ENCODE measurements at regions not wholly inside any gene's neighbourhood (a gene's known extent, or its start where the extent isn't known, plus 50 kb on each side); places are given as distances from the start of the nearest gene placed in this dataset.

DNA sequence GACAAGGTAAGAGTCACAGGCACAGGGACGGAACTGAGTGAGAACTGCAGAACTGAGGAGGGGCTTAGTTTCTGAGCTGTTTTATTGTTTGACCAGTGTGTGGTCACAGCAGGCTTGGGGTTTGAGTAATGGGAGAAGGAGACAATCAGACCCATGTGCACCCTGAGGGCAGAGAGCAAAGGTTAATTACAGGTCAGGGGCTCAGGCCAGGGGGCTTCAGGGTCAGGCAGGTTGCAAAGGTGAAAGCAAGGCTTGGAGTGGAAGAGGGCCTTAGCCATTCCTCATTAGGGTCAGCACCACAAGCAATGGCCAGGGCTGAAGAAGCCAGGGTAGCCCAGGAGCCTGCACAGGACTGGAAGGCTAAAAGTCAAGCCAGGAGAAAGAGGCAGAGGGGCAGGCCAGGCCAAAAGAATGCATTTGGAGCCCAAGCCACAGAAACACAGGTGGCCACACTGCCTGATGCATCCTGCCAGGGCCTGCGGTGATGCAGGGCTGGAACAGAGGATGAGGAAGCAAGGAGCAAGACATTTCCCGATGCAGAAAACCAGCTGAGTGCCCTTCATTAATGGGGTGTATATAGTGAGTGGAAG, 209.8 kb upstream of the GYPC start:
- no peak for DNase-seq (ENCODE audit: low spot score in 2 of 2)
- H3K4me3 ChIP-seq (ENCODE audit: low read depth, poor library complexity, severe bottlenecking): no peak overlapping the region
- 87 to 93% methylated on average over 3 of the region's 3 CpGs for WGBS, 2 donors
- TF ChIP-seq, protein P1, sequence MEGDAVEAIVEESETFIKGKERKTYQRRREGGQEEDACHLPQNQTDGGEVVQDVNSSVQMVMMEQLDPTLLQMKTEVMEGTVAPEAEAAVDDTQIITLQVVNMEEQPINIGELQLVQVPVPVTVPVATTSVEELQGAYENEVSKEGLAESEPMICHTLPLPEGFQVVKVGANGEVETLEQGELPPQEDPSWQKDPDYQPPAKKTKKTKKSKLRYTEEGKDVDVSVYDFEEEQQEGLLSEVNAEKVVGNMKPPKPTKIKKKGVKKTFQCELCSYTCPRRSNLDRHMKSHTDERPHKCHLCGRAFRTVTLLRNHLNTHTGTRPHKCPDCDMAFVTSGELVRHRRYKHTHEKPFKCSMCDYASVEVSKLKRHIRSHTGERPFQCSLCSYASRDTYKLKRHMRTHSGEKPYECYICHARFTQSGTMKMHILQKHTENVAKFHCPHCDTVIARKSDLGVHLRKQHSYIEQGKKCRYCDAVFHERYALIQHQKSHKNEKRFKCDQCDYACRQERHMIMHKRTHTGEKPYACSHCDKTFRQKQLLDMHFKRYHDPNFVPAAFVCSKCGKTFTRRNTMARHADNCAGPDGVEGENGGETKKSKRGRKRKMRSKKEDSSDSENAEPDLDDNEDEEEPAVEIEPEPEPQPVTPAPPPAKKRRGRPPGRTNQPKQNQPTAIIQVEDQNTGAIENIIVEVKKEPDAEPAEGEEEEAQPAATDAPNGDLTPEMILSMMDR (IDR thresholded peaks at IDR 0.05): no peak
- no peak for TF ChIP-seq POLR2A (IDR thresholded peaks at IDR 0.05)
- intact Hi-C loops (cut with DNase I; ENCODE audit: low total_unique reads): no loop called here

DNA sequence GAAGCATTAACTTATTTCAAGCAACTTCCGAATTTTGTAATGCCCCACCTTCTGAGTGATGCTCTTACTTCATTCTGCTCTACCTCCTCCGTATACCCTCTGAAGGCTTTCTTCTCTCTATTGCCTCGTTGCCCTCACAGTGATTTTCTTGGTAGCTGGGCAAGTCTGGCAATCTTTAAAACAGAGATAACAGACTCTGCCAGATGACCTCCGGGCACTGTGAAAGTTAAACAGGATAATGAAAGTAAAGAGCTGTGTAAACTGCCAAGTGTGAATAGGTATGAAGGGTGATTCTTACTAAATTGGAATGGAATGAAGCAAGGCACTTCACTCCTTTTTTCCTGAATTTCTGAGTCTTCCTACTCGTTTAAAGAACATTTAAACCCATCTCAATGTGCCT, 207.3 kb upstream of the GYPC start:
- intact Hi-C loops (cut with DNase I; ENCODE audit: low total_unique reads): no loop called here
- 31 to 38% methylated on average over 5 of the region's 5 CpGs for WGBS, 2 donors
- DNase-seq (ENCODE audit: low spot score in 2 of 2): no peak
- no peak overlapping the region for H3K4me3 ChIP-seq (ENCODE audit: low read depth, poor library complexity, severe bottlenecking)
- TF ChIP-seq, protein P1 (IDR thresholded peaks at IDR 0.05): no peak

DNA sequence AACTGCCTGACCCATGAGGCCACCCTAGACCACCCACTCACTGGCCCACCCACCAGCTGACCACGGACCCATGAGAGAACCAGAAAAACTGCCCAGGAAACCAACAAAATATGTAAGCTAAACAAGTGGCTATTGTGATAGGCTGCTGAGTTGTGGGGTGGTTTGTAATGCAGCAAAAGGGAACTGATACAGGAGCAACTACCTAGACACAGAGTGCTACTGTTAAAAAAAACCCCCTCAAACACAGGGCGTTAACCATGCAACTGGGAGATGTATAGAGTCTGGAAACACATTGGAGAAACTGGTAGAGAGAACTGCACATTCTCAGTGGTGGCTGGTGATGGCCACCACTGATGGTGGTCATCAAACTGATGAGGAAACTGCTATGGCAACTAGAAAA, 206.3 kb upstream of the GYPC start:
- no peak for TF ChIP-seq POLR2A (IDR thresholded peaks at IDR 0.05)
- TF ChIP-seq, protein P1 (IDR thresholded peaks at IDR 0.05): no peak
- intact Hi-C loops (cut with DNase I; ENCODE audit: low total_unique reads): no loop called here
- 67 to 68% methylated on average over 2 of the region's 2 CpGs for WGBS, 2 donors
- DNase-seq (ENCODE audit: low spot score in 2 of 2): no peak
- no peak overlapping the region for H3K4me3 ChIP-seq (ENCODE audit: low read depth, poor library complexity, severe bottlenecking)

DNA sequence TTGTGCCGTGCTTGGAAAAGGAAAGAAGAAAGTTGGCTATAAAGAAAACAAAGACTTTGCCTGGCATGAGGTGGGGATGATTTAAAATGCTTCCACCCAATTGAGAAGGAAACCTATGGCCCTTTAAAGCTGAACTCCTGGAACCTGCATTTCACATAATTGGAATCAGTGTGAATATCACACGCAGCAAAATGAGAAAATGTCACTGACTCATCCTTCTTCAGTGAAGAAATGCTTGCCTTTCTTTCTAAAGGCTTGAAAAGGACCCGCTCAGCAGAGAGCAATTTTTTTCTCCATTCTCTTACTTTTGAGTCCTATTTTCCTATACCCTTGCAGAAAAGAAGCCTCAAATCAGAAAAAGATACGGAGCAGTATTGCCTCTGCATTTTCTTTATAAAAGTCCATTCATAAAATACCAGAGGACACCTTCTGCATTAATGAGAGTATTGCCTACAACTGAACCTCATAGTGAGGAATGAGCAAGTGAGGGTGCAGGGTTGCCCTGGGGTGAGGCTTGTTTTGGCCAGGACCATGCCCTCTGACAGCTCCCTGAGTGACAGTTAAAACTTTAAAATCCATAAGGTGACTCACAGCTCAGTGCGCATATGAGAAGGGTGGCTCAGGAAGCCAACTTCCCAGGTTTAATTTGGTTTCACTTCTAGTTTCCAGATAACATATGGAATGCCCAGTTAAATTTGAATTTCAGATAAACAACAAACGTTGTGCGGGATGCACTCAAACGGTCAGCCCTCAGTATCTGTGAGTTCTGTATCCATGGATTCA, 191.9 kb upstream of the GYPC start:
- H3K4me3 ChIP-seq (ENCODE audit: low read depth, poor library complexity, severe bottlenecking): no peak overlapping the region
- WGBS, 2 donors: 79% methylated on average over 8 of the region's 8 CpGs
- TF ChIP-seq, protein P1 (IDR thresholded peaks at IDR 0.05): no peak
- TF ChIP-seq POLR2A (IDR thresholded peaks at IDR 0.05): no peak
- DNase-seq (ENCODE audit: low spot score in 2 of 2): no peak
- intact Hi-C loops (cut with DNase I; ENCODE audit: low total_unique reads): no loop called here

DNA sequence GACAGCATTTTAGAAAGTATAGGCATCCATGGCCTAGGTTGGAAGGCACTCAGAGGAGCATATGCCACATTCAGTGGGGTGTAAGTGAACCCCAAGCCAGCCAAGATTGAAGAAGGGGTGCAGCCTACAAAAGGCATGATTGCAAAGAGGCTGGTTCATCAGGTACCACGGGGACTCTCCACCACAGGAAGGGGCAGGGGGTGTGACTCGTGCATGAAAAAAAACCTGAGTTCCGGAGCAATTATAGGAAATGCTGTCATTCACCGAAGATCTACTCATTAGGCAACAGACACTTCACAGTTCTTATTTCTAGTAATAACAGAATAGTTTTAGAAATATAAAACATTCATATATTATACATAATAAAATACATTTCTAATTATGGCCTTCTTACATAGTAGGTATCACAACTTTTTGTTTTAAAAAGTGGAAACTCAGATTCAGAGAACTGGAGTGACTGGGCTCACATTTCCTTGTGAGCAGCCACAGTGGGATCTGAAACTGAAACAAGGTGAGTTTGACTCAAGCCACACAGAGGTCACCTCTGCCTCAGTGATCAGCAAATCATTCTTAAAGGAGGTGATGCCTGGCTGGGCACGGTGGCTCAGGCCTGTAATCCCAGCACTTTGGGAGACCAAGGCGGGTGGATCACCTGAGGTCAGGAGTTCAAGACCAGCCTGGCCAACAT, 188.4 kb upstream of the GYPC start:
- TF ChIP-seq, protein P1 (IDR thresholded peaks at IDR 0.05): no peak
- TF ChIP-seq POLR2A (IDR thresholded peaks at IDR 0.05): no peak
- no peak overlapping the region for H3K4me3 ChIP-seq (ENCODE audit: low read depth, poor library complexity, severe bottlenecking)
- DNase-seq (ENCODE audit: low spot score in 2 of 2): peak in 1 of 2 donors; percentile 46
- intact Hi-C loops (cut with DNase I; ENCODE audit: low total_unique reads): no loop called here
- WGBS, 2 donors: 73 to 76% methylated on average over 6 of the region's 6 CpGs

Measured in lower leg skin (tissue), 4 donors.